HUES64 (cell line): ENCODE measurements at regions not wholly inside any gene's neighbourhood (a gene's known extent, or its start where the extent isn't known, plus 50 kb on each side); places are given as distances from the start of the nearest gene placed in this dataset.
"Not testable (repeated sequence)": the region's sequence is repeated elsewhere in the genome, so short reads cannot be mapped to it uniquely, and the experiment has no call there.

Experiments used
- H3K27ac ChIP-seq: 2 replicates; pipeline ENCODE4 v1.7.0; 2013; ENCODE audit warnings: low read depth, low read length, inconsistent platforms
- H3K27me3 ChIP-seq: 2 replicates; pipeline ENCODE4 v1.6.1; 2013; ENCODE audit warnings: mild to moderate bottlenecking, low read length; ENCODE audit not compliant: insufficient read depth
- H3K36me3 ChIP-seq: 2 replicates; pipeline ENCODE4 v1.6.1; 2013; ENCODE audit warnings: mild to moderate bottlenecking, low read length; ENCODE audit not compliant: insufficient read depth
- H3K4me1 ChIP-seq: 2 replicates; pipeline ENCODE4 v1.6.1; 2013; ENCODE audit warnings: mild to moderate bottlenecking, low read length, moderate library complexity; ENCODE audit not compliant: insufficient read depth
- H3K4me3 ChIP-seq: 2 replicates; pipeline ENCODE4 v1.5.1; 2013; ENCODE audit warnings: mild to moderate bottlenecking, low read length, moderate library complexity
- H3K9ac ChIP-seq: 2 replicates; pipeline ENCODE4 v1.6.1; 2013; ENCODE audit warnings: mild to moderate bottlenecking, low read depth, low read length
- H3K9me3 ChIP-seq: 2 replicates; pipeline ENCODE4 v1.6.1; 2013; ENCODE audit warnings: low read depth, low read length; ENCODE audit not compliant: insufficient read depth
- WGBS: fragments of 150-250, 120-280 bp; methylation state at CpG from one replicate; pipeline ENCODE4 v1.1.7; 2013; ENCODE audit warnings: missing lambda C conversion rate; 5-methylcytosine and 5-hydroxymethylcytosine counted together

GRCh38 chr3:148477375-148477774 is 220.3 kb upstream of the AGTR1 start:
- WGBS, result 100% methylated on average over 2 of the region's 2 CpGs
- no peaks in the 10 kb centered on the region for H3K4me1 ChIP-seq
- no peaks in the 10 kb centered on the region for H3K27me3 ChIP-seq
- H3K27ac ChIP-seq, result no peak overlapping the region
- no peak overlapping the region for H3K9ac ChIP-seq
- no peak overlapping the region for H3K4me3 ChIP-seq
- H3K36me3 ChIP-seq, result no peaks in the 10 kb centered on the region
- no peaks in the 10 kb centered on the region for H3K9me3 ChIP-seq

GRCh38 chr3:148493631-148494030 is 204.1 kb upstream of the AGTR1 start:
- H3K27me3 ChIP-seq, result no peaks in the 10 kb centered on the region
- no peaks in the 10 kb centered on the region for H3K36me3 ChIP-seq
- no peak overlapping the region for H3K27ac ChIP-seq
- no peaks in the 10 kb centered on the region for H3K9me3 ChIP-seq
- 95% methylated on average over 2 of the region's 3 CpGs for WGBS
- H3K4me3 ChIP-seq, result no peak overlapping the region
- H3K4me1 ChIP-seq, result no peaks in the 10 kb centered on the region
- H3K9ac ChIP-seq, result no peak overlapping the region

GRCh38 chr3:148494451-148494850 is 203.3 kb upstream of the AGTR1 start:
- H3K9me3 ChIP-seq, result no peaks in the 10 kb centered on the region
- H3K27me3 ChIP-seq, result no peaks in the 10 kb centered on the region
- H3K4me1 ChIP-seq, result no peaks in the 10 kb centered on the region
- H3K9ac ChIP-seq, result no peak overlapping the region
- no peak overlapping the region for H3K27ac ChIP-seq
- no peaks in the 10 kb centered on the region for H3K36me3 ChIP-seq
- 98% methylated on average over 1 of the region's 1 CpG for WGBS
- no peak overlapping the region for H3K4me3 ChIP-seq

- H3K9me3 ChIP-seq, result no peaks in the 10 kb centered on the region
- no peak overlapping the region for H3K4me3 ChIP-seq
- H3K36me3 ChIP-seq, result no peaks in the 10 kb centered on the region
- H3K4me1 ChIP-seq, result no peaks in the 10 kb centered on the region
- no peak overlapping the region for H3K9ac ChIP-seq
- H3K27me3 ChIP-seq, result no peaks in the 10 kb centered on the region
- no peak overlapping the region for H3K27ac ChIP-seq
Measured at GRCh38 chr3:148500881-148501280, 196.8 kb upstream of the AGTR1 start.

- no peaks in the 10 kb centered on the region for H3K4me1 ChIP-seq
- no peaks in the 10 kb centered on the region for H3K9me3 ChIP-seq
- no peak overlapping the region for H3K9ac ChIP-seq
- H3K27me3 ChIP-seq, result no peaks in the 10 kb centered on the region
- no peak overlapping the region for H3K27ac ChIP-seq
- H3K4me3 ChIP-seq, result no peak overlapping the region
- H3K36me3 ChIP-seq, result no peaks in the 10 kb centered on the region
Measured at GRCh38 chr3:148510116-148510515, 187.6 kb upstream of the AGTR1 start.

GRCh38 chr3:148510561-148510960 is 187.1 kb upstream of the AGTR1 start:
- H3K27ac ChIP-seq, result no peak overlapping the region
- H3K36me3 ChIP-seq, result no peaks in the 10 kb centered on the region
- no peak overlapping the region for H3K9ac ChIP-seq
- no peaks in the 10 kb centered on the region for H3K4me1 ChIP-seq
- no peak overlapping the region for H3K4me3 ChIP-seq
- H3K9me3 ChIP-seq, result no peaks in the 10 kb centered on the region
- H3K27me3 ChIP-seq, result no peaks in the 10 kb centered on the region

- no peak overlapping the region for H3K9ac ChIP-seq
- no peaks in the 10 kb centered on the region for H3K27me3 ChIP-seq
- H3K9me3 ChIP-seq, result no peaks in the 10 kb centered on the region
- H3K4me3 ChIP-seq, result no peak overlapping the region
- no peaks in the 10 kb centered on the region for H3K4me1 ChIP-seq
- H3K27ac ChIP-seq, result no peak overlapping the region
- no peaks in the 10 kb centered on the region for H3K36me3 ChIP-seq
Measured at GRCh38 chr3:148512648-148513047, 185.1 kb upstream of the AGTR1 start.

GRCh38 chr3:148513096-148513543 is 184.6 kb upstream of the AGTR1 start:
- no peak overlapping the region for H3K27ac ChIP-seq
- H3K9ac ChIP-seq, result no peak overlapping the region
- H3K4me1 ChIP-seq, result no peaks in the 10 kb centered on the region
- H3K36me3 ChIP-seq, result no peaks in the 10 kb centered on the region
- no peaks in the 10 kb centered on the region for H3K9me3 ChIP-seq
- H3K4me3 ChIP-seq, result no peak overlapping the region
- H3K27me3 ChIP-seq, result no peaks in the 10 kb centered on the region

GRCh38 chr3:148518520-148518919 is 179.2 kb upstream of the AGTR1 start:
- Histone ChIP-seq H3K9ac (no peak overlapping the region), H3K36me3 (no peaks in the 10 kb centered on the region), H3K4me1 (no peaks in the 10 kb centered on the region), H3K9me3 (no peaks in the 10 kb centered on the region), H3K4me3 (no peak overlapping the region), H3K27me3 (no peaks in the 10 kb centered on the region), H3K27ac (no peak overlapping the region)

- 90% methylated on average over 13 of the region's 13 CpGs for WGBS
- H3K27ac ChIP-seq, H3K4me1 ChIP-seq, H3K4me3 ChIP-seq, H3K9me3 ChIP-seq, H3K27me3 ChIP-seq, H3K9ac ChIP-seq, H3K36me3 ChIP-seq: not testable (repeated sequence)
Measured at GRCh38 chr3:148525621-148526020, 172.1 kb upstream of the AGTR1 start.

GRCh38 chr3:148528024-148528423 is 169.7 kb upstream of the AGTR1 start:
- no peaks in the 10 kb centered on the region for H3K36me3 ChIP-seq
- H3K9ac ChIP-seq, result no peak overlapping the region
- no peaks in the 10 kb centered on the region for H3K9me3 ChIP-seq
- H3K27me3 ChIP-seq, result no peaks in the 10 kb centered on the region
- no peak overlapping the region for H3K4me3 ChIP-seq
- no peak overlapping the region for H3K27ac ChIP-seq
- no peaks in the 10 kb centered on the region for H3K4me1 ChIP-seq

- WGBS, result no CpG with 5 or more reads among the region's 2 CpGs
- Histone ChIP-seq H3K9ac (no peak overlapping the region), H3K27me3 (no peaks in the 10 kb centered on the region), H3K9me3 (no peaks in the 10 kb centered on the region), H3K4me3 (no peak overlapping the region), H3K27ac (no peak overlapping the region), H3K4me1 (no peaks in the 10 kb centered on the region), H3K36me3 (no peaks in the 10 kb centered on the region)
Measured at GRCh38 chr3:148531836-148532235, 165.9 kb upstream of the AGTR1 start.
